ENCODE measurements at regions not wholly inside any gene's neighbourhood (a gene's known extent, or its start where the extent isn't known, plus 50 kb on each side); places are given as distances from the start of the nearest gene placed in this dataset.

DNA sequence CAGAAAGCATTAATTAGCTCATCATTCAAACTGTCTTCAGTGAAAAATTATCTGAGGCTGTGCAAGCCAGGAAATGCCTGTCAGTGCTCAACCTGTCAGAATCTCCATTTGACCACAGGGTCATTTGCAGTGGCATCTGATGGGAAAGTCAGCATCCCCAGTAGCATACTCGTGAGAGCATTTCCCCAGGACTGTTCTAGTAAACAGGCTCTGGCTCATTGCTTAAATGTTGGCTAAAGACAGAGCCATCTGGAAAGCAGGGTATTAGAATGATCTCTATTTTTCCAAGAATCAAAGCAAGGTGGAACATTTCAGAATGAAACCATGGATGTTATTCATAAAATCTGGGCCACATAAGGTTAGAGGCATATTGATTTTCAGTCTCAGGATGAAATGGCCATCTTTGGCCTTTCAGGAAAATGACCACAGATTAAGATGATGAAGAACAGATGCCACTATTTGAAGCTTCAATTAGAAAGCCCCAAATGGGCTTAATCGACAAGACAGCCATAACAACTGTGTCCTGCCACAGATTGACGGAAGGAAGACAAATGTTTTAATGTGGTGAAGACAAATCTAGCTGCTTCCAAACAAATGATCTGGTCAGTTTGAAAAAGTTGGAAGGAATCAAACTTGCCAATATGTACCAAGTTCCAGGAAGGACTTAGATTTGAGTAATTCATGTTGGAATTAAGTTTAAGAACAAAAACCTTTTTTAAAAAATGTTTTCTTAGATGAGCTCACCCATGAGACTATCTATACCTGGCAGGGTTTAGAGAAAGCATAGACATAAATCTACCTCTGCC, 94.0 kb upstream of the FAR2 start:
- TF ChIP-seq, protein P1, sequence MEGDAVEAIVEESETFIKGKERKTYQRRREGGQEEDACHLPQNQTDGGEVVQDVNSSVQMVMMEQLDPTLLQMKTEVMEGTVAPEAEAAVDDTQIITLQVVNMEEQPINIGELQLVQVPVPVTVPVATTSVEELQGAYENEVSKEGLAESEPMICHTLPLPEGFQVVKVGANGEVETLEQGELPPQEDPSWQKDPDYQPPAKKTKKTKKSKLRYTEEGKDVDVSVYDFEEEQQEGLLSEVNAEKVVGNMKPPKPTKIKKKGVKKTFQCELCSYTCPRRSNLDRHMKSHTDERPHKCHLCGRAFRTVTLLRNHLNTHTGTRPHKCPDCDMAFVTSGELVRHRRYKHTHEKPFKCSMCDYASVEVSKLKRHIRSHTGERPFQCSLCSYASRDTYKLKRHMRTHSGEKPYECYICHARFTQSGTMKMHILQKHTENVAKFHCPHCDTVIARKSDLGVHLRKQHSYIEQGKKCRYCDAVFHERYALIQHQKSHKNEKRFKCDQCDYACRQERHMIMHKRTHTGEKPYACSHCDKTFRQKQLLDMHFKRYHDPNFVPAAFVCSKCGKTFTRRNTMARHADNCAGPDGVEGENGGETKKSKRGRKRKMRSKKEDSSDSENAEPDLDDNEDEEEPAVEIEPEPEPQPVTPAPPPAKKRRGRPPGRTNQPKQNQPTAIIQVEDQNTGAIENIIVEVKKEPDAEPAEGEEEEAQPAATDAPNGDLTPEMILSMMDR (IDR thresholded peaks at IDR 0.05; ENCODE audit: unreplicated experiment) = no peak
- H3K27me3 Mint-ChIP-seq (ENCODE audit: unreplicated experiment) = no peaks in the 10 kb centered on the region

DNA sequence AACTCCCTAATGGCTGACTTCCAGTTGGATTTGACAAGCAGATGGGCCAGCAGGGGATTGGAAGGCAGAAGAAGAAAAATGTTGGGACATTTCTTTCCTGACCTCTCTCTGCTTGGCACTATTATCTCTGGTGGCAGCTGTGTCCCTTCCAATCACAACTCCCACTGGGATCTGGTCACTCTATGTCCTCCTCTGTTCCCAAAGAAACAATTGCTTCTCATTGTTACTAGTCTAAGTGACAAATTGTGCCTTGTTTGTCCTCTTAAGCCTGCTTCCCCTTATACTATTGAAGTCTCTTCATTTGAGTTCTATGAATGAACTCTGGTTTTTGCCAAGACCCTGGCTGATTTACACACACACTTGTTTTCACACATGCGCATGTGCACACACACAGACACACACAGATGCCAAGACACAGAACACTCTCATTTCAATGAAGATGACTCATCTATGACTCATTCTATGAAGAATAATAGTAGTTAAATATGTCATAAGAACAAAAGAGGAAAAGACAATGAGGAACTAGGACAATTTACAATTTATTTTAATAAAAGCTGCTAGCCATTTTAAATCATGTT, 83.0 kb upstream of the FAR2 start:
- no peaks in the 10 kb centered on the region for H3K27me3 Mint-ChIP-seq (ENCODE audit: unreplicated experiment)
- peak overlapping the region; percentile 14 for H3K27ac Mint-ChIP-seq (ENCODE audit: unreplicated experiment)
- DNase-seq (ENCODE audit: low spot score) = no peak
- H3K36me3 Mint-ChIP-seq (ENCODE audit: low read depth, unreplicated experiment) = no peaks in the 10 kb centered on the region
- TF ChIP-seq, protein P1 (IDR thresholded peaks at IDR 0.05; ENCODE audit: unreplicated experiment) = no peak
- no peak overlapping the region for H3K4me3 Mint-ChIP-seq (ENCODE audit: unreplicated experiment)
- H3K4me1 Mint-ChIP-seq (ENCODE audit: unreplicated experiment) = no peaks in the 10 kb centered on the region
- H3K9me3 Mint-ChIP-seq (ENCODE audit: unreplicated experiment) = no peaks in the 10 kb centered on the region

More for the DNA sequence above, 94.0 kb upstream of the FAR2 start:
- H3K9me3 Mint-ChIP-seq (ENCODE audit: unreplicated experiment) = no peaks in the 10 kb centered on the region
- no peak for DNase-seq (ENCODE audit: low spot score)
- H3K4me3 Mint-ChIP-seq (ENCODE audit: unreplicated experiment) = no peak overlapping the region
- no peaks in the 10 kb centered on the region for H3K4me1 Mint-ChIP-seq (ENCODE audit: unreplicated experiment)
- no peaks in the 10 kb centered on the region for H3K36me3 Mint-ChIP-seq (ENCODE audit: low read depth, unreplicated experiment)
- no peak overlapping the region for H3K27ac Mint-ChIP-seq (ENCODE audit: unreplicated experiment)

DNA sequence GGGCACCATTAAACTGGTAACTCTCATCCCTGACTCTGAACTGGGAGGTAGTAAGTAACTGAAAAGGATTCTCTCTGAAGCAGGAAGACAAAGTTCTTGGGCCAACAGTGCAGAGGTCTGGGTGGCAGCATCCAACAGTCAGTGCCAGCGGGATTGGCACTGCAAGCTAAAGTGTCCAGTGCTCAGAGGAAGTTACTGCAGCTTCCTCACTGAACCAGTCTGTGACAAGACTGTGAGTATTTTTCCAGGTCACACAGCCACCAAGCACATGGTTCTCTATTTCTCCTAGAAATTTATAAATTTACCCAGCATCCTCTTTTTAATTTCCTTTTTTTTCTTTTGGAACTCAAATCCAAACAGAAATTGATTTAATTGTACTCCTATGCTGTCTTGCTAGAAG, 81.6 kb upstream of the FAR2 start:
- Mint-ChIP-seq H3K27ac (ENCODE audit: unreplicated experiment) (no peak overlapping the region), H3K9me3 (ENCODE audit: unreplicated experiment) (no peaks in the 10 kb centered on the region), H3K4me1 (ENCODE audit: unreplicated experiment) (peaks cover 3% of the 10 kb centered on the region), H3K36me3 (ENCODE audit: low read depth, unreplicated experiment) (no peaks in the 10 kb centered on the region), H3K27me3 (ENCODE audit: unreplicated experiment) (no peaks in the 10 kb centered on the region), H3K4me3 (ENCODE audit: unreplicated experiment) (no peak overlapping the region)
- TF ChIP-seq, protein P1 (IDR thresholded peaks at IDR 0.05; ENCODE audit: unreplicated experiment) = no peak
- no peak for DNase-seq (ENCODE audit: low spot score)

DNA sequence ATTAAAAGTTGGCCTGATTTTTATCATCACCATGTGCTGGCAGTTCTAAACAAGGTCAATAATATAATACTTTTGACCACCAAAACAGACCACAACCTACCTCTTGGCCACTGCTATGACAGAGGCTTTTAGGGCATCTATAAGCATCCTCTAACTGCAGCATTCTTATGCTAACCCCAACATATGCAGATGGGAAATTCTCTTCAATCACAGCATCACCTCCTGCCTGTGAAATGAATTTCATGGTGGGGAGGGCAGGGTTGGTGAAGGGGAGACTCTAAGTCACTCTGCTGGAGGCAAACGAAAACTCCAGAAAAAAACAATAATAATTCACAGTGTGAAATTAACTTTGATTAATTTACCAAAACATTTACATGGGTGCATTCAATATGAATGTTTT, 78.8 kb upstream of the FAR2 start:
- H3K4me3 Mint-ChIP-seq (ENCODE audit: unreplicated experiment) = no peak overlapping the region
- H3K27ac Mint-ChIP-seq (ENCODE audit: unreplicated experiment) = no peak overlapping the region
- H3K9me3 Mint-ChIP-seq (ENCODE audit: unreplicated experiment) = no peaks in the 10 kb centered on the region
- H3K27me3 Mint-ChIP-seq (ENCODE audit: unreplicated experiment) = no peaks in the 10 kb centered on the region
- no peaks in the 10 kb centered on the region for H3K36me3 Mint-ChIP-seq (ENCODE audit: low read depth, unreplicated experiment)
- TF ChIP-seq, protein P1 (IDR thresholded peaks at IDR 0.05; ENCODE audit: unreplicated experiment) = no peak
- DNase-seq (ENCODE audit: low spot score) = no peak
- H3K4me1 Mint-ChIP-seq (ENCODE audit: unreplicated experiment) = peaks cover 7% of the 10 kb centered on the region

DNA sequence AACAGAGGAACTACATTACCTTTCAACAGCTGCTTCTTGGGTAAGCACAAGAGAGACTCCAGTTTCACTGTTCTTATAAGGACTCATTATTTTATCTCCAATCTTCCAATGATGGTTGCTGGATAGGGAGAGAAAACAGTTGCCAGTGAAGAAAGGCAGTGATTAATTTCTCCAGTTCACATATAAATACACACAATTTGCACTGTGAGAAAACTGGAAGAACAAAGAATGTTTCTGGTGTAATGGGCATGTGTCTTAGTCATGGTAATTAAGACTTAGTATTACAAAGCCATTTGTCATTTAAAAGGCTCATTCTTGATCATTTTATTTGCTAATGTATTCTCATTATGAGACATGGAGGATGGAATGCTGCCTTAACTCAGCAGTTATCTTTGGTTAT, 78.0 kb upstream of the FAR2 start:
- Mint-ChIP-seq H3K4me1 (ENCODE audit: unreplicated experiment) (peaks cover 7% of the 10 kb centered on the region), H3K27ac (ENCODE audit: unreplicated experiment) (no peak overlapping the region), H3K36me3 (ENCODE audit: low read depth, unreplicated experiment) (no peaks in the 10 kb centered on the region), H3K4me3 (ENCODE audit: unreplicated experiment) (no peak overlapping the region), H3K9me3 (ENCODE audit: unreplicated experiment) (no peaks in the 10 kb centered on the region), H3K27me3 (ENCODE audit: unreplicated experiment) (no peaks in the 10 kb centered on the region)
- DNase-seq (ENCODE audit: low spot score) = no peak
- TF ChIP-seq, protein P1 (IDR thresholded peaks at IDR 0.05; ENCODE audit: unreplicated experiment) = no peak

Measured in endothelial cell (in vitro differentiated cells).